CD4-positive, alpha-beta T cell treated with Interleukin-6 at 100 ng/mL for 8 hours (primary cell): ENCODE measurements at regions not wholly inside any gene's neighbourhood (a gene's known extent, or its start where the extent isn't known, plus 50 kb on each side); places are given as distances from the start of the nearest gene placed in this dataset.
"Not testable (repeated sequence)": the region's sequence is repeated elsewhere in the genome, so short reads cannot be mapped to it uniquely, and the experiment has no call there.

ENCODE experiments used
- DNase-seq: peaks from one replicate; pipeline ENCODE4 v3.0.0-alpha.2; 2020; ENCODE audit warnings: mixed read lengths, low spot score

GRCh38 chr9:62833323-62834200 is 1643.7 kb downstream of the SPATA31A7 start:
- DNase-seq: not testable (repeated sequence)

- not testable (repeated sequence) for DNase-seq
These were observed 1647.5 kb downstream of the SPATA31A7 start for GRCh38 chr9:62837254-62837911.

DNA sequence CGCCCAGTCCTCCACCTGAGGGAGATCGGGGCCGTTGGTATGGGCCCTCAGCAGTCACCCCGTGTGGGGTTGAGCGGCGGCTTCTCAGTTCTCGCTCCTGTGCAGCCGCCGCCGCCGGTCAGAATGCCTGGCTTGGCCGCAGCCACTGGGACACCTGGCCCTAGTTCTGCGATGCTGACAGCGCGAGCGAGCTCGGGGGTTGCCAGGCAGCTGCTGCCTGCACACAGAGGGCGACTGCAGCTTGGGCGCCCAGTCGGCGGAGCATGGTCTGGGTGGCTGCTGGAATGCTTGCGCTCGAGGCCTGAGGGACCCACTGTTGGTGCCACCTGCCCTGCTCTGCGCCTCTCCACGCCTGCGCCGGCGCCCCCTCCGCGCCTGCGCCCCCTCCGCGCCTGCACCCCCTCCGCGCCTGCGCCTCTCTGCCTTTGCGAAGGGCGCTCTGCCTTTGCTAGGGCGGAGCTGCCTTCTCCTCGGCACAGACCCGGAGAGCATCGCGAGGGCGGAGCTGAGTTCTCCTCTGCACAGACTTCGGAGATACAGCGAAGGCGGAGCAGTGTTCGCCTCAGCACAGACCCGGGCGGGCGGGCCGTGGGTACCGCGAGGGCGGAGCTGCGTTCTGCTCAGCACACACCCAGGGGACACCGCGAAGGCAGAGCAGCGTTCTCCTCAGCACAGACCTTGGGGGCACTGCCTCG is 1648.3 kb downstream of the SPATA31A7 start:
- peak; percentile 88 for DNase-seq

GRCh38 chr9:62839168-62839567 is 1649.3 kb downstream of the SPATA31A7 start:
- DNase-seq: not testable (repeated sequence)

GRCh38 chr9:62843145-62843544 is 1653.3 kb downstream of the SPATA31A7 start:
- DNase-seq: not testable (repeated sequence)

DNA sequence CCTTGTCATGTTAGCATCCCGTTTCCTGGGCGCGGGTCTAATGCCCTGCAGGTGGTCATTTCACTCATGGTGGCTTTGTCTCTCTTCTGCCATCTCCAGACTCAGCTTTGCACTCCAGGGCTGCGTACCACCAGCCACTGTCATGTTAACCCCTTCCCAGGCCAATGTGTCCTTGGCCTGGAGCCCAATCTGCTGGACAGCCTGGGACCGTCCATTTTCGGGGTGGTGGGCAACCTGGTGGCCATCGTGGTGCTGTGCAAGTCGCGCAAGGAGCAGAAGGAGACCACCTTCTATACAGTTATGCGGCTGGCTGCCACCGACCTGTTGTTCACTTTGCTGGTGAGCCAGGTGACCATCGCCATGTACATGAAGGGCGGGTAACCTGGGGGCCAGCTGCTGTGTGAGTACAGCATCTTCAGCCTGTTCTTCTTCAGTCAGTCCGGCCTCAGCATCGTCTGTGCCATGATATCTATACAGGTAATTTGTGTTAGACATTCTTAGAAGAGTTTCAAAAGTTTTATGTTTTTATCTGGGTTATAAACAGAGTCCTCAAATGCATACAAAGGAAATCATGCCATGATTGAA is 1654.0 kb downstream of the SPATA31A7 start:
- DNase-seq: not testable (repeated sequence)

GRCh38 chr9:62844681-62845185 is 1654.9 kb downstream of the SPATA31A7 start:
- not testable (repeated sequence) for DNase-seq

DNA sequence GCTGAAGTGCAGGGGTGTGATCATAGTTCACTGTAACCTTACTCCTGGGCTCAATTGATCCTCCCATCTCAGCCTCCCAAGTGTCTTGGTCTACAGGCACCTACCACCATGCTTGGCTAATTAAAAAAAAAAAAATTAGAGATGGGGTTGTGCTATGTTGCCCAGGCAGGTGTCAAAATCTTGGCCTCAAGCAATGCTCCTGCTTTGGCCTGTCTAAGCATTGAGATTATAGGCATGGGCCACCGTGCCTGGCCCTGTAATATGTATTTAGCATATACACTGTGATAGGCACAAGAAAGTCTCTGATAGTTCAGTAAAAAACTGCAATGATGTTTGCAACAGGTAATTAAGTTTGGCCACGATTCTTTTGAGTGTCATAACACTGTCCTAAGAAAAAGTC is 1658.4 kb downstream of the SPATA31A7 start:
- not testable (repeated sequence) for DNase-seq

- DNase-seq: not testable (repeated sequence)
These were observed 1660.2 kb downstream of the SPATA31A7 start for GRCh38 chr9:62849991-62850390.

DNA sequence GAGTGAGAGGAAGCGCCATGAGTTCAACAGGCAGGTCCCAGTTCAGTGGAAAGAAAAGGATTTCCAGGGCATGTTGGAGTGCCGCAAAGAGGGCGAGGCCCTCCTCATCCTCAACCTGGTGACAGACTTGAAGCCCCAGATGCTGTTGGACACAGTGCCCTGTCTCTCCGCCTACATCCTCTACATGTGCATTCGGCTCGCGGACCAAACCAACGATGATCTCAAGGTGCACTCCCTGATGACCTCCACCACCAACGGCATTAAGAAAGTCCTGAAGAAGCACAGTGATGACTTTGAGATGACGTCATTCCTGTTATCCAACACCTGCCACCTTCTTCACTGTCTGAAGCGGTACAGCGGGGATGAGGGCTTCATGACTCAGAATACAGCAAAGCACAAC is 1667.4 kb downstream of the SPATA31A7 start:
- DNase-seq: not testable (repeated sequence)

DNA sequence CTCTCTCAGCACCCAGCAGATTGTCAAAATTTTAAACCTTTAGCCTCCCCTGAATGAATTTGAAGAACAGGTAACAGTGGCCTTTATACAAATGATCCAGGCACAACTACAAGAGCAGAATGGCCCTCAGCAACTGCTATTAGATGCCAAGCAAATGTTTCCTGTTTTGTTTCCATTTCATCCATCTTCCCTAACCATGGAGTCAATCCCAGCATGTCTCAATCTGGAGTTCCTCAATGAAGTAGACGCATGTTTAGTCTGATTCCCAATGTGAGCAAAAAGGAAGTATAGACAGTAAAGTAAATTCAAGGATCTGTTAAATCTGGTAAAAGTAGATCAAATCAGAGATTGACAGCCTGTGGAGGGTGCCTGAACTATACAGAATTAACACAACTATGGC is 1668.4 kb downstream of the SPATA31A7 start:
- not testable (repeated sequence) for DNase-seq

DNA sequence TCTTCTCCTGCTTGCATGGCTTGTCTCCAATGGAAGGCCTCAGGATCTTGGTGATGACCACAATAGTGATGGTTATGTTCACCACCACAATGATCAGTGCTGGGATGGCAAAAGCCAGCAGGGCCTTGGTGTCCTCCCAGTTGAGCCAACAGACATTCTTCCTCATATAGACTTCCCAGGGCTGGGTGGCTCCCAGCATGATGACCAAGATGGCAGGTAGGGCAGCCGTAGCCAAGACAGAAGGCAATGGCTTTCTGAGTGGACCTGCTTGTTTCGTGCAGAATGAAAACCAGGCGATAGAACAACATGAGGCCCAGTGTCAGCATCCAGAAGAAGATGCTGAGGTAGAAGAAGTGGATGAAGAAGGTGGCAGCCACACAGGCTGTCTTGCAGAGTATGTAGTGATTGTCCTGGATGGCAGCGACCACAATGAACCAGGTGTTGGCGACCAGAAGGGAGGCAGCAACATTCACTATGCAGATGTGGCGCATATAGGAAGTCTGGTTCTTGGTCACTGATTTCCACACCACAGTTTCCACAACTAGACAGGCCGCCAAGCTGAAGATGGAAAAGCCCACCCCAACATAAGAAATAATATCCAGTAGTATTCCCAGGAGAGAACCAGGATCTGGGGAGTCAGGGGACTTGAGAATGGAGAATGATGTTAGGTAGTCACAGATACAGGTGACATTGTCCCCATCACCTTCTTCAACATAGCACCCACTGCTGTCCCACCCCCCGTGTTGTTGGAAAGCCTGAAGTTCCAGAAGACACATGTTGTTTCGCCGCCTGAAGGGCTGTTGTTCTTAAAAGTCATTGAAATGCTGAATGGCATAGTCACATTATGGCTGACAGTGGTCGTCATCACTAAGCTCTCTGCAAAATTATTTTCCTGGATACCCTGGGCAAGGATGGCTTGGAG is 1671.4 kb downstream of the SPATA31A7 start:
- DNase-seq: not testable (repeated sequence)

- DNase-seq: not testable (repeated sequence)
These were observed 1672.3 kb downstream of the SPATA31A7 start for GRCh38 chr9:62862180-62862579.

DNA sequence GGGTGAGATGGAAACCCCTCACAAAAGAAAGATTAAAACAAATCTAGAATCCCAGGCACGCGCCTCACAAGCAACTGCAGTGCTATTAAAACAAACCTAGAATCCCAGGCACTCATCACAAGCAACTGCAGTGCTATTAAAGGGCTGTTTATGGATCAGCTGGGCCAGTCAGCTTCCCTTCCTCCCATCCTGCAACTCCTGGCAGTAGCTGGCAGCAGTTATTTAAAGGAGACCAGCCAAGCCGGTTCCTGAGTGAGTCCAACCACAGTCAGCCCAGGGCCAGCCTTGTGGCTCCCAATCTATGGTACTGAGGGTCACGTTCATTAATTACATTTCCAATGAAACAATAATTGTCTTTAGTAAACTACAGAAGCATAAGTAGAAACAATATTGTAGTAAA is 1673.5 kb downstream of the SPATA31A7 start:
- DNase-seq: not testable (repeated sequence)

GRCh38 chr9:62863867-62864266 is 1674.0 kb downstream of the SPATA31A7 start:
- not testable (repeated sequence) for DNase-seq

GRCh38 chr9:62864481-62865469 is 1674.9 kb downstream of the SPATA31A7 start:
- DNase-seq: not testable (repeated sequence)

DNA sequence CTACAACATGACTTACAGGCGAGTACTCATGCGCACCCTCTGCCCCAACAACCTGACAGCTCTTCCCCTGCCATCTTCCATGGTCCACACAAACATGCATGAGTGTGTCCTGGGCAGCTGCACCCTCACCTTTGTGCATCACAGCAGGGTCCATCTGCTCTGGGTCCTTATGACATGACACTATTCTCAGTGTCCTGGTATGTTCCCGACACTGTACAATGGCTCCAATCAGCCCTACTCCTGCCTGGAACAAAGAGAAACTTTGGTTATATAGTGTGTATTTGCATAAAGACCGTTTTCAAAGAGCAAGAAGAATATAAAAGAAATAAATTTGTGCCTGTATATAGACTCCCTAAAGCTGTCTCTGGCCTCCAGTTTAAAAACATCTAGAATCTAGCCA is 1679.2 kb downstream of the SPATA31A7 start:
- not testable (repeated sequence) for DNase-seq

DNA sequence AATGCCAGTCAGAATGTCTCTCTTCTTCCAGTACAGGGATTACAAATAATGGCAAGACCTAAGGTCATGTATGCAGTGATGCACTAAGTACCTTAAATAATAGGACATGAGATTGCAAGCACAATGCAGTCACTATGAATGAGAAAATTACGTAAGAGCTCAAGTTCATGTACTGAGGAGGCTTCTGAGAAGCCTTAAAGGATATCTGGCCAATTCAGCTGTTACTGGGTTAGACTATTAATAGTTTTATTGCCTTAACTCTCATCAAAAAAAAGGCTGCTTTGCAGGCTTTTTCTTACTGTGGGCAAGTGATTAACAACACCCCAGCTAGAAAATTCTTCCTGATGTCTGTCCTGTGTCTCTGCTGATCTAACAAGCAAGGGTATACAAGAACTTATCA is 1681.9 kb downstream of the SPATA31A7 start:
- not testable (repeated sequence) for DNase-seq

DNA sequence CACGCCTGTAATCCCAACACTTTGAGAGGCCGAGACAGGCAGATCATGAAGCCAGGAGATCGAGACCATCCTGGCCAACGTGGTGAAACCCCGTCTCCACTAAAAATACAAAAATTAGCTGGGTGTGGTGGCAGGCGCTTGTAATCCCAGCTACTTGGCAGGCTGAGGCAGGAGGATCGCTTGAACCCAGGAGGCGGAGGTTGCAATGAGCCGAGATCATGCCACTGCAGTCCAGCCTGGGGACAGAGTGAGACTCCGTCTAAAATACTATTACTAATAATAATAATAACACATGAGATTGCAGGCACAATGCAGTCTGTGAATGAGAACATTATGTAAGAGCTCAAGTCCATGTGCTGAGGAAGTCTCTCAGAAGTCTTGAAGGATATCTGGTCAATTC is 1684.4 kb downstream of the SPATA31A7 start:
- not testable (repeated sequence) for DNase-seq
